HepG2 (cell line): ENCODE measurements at regions not wholly inside any gene's neighbourhood (a gene's known extent, or its start where the extent isn't known, plus 50 kb on each side); places are given as distances from the start of the nearest gene placed in this dataset.

Source experiments
- ARID2 ChIP-seq: sonication (generic); formaldehyde crosslinking; IDR thresholded peaks from 2 replicates; pipeline ENCODE4 v1.8.1; 2022; ENCODE audit warnings: mild to moderate bottlenecking, missing genetic modification reagents, borderline replicate concordance
- CTCF ChIP-seq: sonication (generic); formaldehyde crosslinking; IDR thresholded peaks from 2 replicates; pipeline ENCODE4 v1.5.0; 2020; ENCODE audit warnings: mild to moderate bottlenecking, missing genetic modification reagents, moderate library complexity
- FOXJ3 ChIP-seq: sonication (generic); formaldehyde crosslinking; IDR thresholded peaks from 2 replicates; pipeline ENCODE4 v1.4.0; 2020; ENCODE audit warnings: missing genetic modification reagents, mild to moderate bottlenecking, borderline replicate concordance
- MAX ChIP-seq: IDR thresholded peaks from 2 replicates; pipeline ENCODE4 v1.6.1; 2012; ENCODE audit warnings: inconsistent platforms
- POLR2A ChIP-seq, 2 experiments: IDR thresholded peaks; 2 replicates each; pipeline ENCODE4 v1.6.1; 2011; ENCODE audit warnings: low read depth in 2 of 2, low read length in 2 of 2, mild to moderate bottlenecking in 1 of 2, moderate library complexity in 1 of 2; ENCODE audit not compliant: insufficient read depth in 1 of 2

- TF ChIP-seq POLR2A (IDR thresholded peaks at IDR 0.05; ENCODE audit: insufficient read depth in 1 of 2, low read depth in 2 of 2, low read length in 2 of 2) (no peak), MAX (no peak), FOXJ3 (CRISPR knock-in tag) (no peak), CTCF (CRISPR knock-in tag) (no peak), ARID2 (no peak)
Observed at GRCh38 chr7:1322240-1323110, 89.8 kb downstream of the UNCX start.
